Hepatocyte (in vitro differentiated cells): ENCODE measurements at regions not wholly inside any gene's neighbourhood (a gene's known extent, or its start where the extent isn't known, plus 50 kb on each side); places are given as distances from the start of the nearest gene placed in this dataset.
"Not testable (repeated sequence)": the region's sequence is repeated elsewhere in the genome, so short reads cannot be mapped to it uniquely, and the experiment has no call there.

Experiments
- EZH2 ChIP-seq: fragments of 200-600 bp; sonication (generic); IDR thresholded peaks from 2 replicates; pipeline ENCODE4 v1.6.1; 2016; ENCODE audit warnings: antibody characterized with exemption, mild to moderate bottlenecking, borderline replicate concordance
- TF ChIP-seq, protein P1 (sequence below): fragments of 200-600 bp; sonication (generic); IDR thresholded peaks from 2 replicates; pipeline ENCODE4 v1.5.1; 2016; ENCODE audit warnings: antibody characterized with exemption, mild to moderate bottlenecking; ENCODE audit not compliant: poor library complexity

- TF ChIP-seq, protein P1, sequence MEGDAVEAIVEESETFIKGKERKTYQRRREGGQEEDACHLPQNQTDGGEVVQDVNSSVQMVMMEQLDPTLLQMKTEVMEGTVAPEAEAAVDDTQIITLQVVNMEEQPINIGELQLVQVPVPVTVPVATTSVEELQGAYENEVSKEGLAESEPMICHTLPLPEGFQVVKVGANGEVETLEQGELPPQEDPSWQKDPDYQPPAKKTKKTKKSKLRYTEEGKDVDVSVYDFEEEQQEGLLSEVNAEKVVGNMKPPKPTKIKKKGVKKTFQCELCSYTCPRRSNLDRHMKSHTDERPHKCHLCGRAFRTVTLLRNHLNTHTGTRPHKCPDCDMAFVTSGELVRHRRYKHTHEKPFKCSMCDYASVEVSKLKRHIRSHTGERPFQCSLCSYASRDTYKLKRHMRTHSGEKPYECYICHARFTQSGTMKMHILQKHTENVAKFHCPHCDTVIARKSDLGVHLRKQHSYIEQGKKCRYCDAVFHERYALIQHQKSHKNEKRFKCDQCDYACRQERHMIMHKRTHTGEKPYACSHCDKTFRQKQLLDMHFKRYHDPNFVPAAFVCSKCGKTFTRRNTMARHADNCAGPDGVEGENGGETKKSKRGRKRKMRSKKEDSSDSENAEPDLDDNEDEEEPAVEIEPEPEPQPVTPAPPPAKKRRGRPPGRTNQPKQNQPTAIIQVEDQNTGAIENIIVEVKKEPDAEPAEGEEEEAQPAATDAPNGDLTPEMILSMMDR, result not testable (repeated sequence)
- not testable (repeated sequence) for TF ChIP-seq EZH2
These were observed 69.8 kb upstream of the SRRM3 start for GRCh38 chr7:76131887-76132286.
